Neural cell (in vitro differentiated cells): ENCODE measurements at regions not wholly inside any gene's neighbourhood (a gene's known extent, or its start where the extent isn't known, plus 50 kb on each side); places are given as distances from the start of the nearest gene placed in this dataset.

Source experiments
- H2AFZ ChIP-seq: fragments of 200-600, 300-800 bp; sonication (generic), shearing (Covaris generic); 2 replicates; pipeline ENCODE4 v1.6.0; 2014; ENCODE audit warnings: low read depth, mild to moderate bottlenecking, antibody characterized with exemption, low read length, moderate library complexity
- H3F3A ChIP-seq: fragments of 200-600 bp; shearing (Covaris generic); 2 replicates; pipeline ENCODE4 v1.6.1; 2016; ENCODE audit warnings: mild to moderate bottlenecking, moderate library complexity, mixed read lengths, antibody characterized with exemption, low read length; ENCODE audit not compliant: insufficient read depth, poor library complexity, severe bottlenecking
- H3K27ac ChIP-seq: fragments of 200-600, 300-800 bp; sonication (generic), shearing (Covaris generic); 2 replicates; pipeline ENCODE4 v1.5.1; 2014; ENCODE audit warnings: mild to moderate bottlenecking, low read length, moderate library complexity
- H3K27me3 ChIP-seq: fragments of 300-800, 200-600 bp; sonication (generic), shearing (Covaris generic); 2 replicates; pipeline ENCODE4 v1.6.0; 2014; ENCODE audit warnings: mild to moderate bottlenecking, low read depth, low read length, moderate library complexity; ENCODE audit not compliant: insufficient read depth
- H3K36me3 ChIP-seq: fragments of 300-800, 200-600 bp; sonication (generic), shearing (Covaris generic); 2 replicates; pipeline ENCODE4 v1.5.1; 2014; ENCODE audit warnings: mild to moderate bottlenecking, antibody characterized with exemption, low read length, moderate library complexity; ENCODE audit not compliant: insufficient read depth
- H3K4me2 ChIP-seq: fragments of 300-800, 200-600 bp; sonication (generic), shearing (Covaris generic); 2 replicates; pipeline ENCODE4 v1.6.0; 2014; ENCODE audit warnings: mild to moderate bottlenecking, low read length
- H3K4me3 ChIP-seq: fragments of 300-800, 200-600 bp; sonication (generic), shearing (Covaris generic); 2 replicates; pipeline ENCODE4 v1.5.1; 2014; ENCODE audit warnings: mild to moderate bottlenecking, low read length, moderate library complexity
- H3K79me2 ChIP-seq: fragments of 200-600 bp; shearing (Covaris generic); replicated peaks from 2 replicates; pipeline ENCODE4 v1.6.0; 2014; ENCODE audit warnings: mild to moderate bottlenecking, low read length, moderate library complexity; ENCODE audit not compliant: insufficient read depth
- H3K9ac ChIP-seq: fragments of 300-800, 200-600 bp; sonication (generic), shearing (Covaris generic); 2 replicates; pipeline ENCODE4 v1.6.1; 2016; ENCODE audit warnings: mild to moderate bottlenecking, low read length, mixed read lengths
- H3K9me2 ChIP-seq: fragments of 200-600 bp; shearing (Covaris generic); 2 replicates; pipeline ENCODE4 v1.6.1; 2016; ENCODE audit warnings: mild to moderate bottlenecking, low read length, mixed read lengths; ENCODE audit not compliant: insufficient read depth
- H3K9me3 ChIP-seq: fragments of 200-600, 300-800 bp; sonication (generic), shearing (Covaris generic); 2 replicates; pipeline ENCODE4 v1.6.1; 2016; ENCODE audit warnings: mild to moderate bottlenecking, mixed run types, low read length, moderate library complexity, mixed read lengths
- H4K20me1 ChIP-seq: fragments of 200-600 bp; shearing (Covaris generic); 2 replicates; pipeline ENCODE4 v1.6.1; 2016; ENCODE audit warnings: mild to moderate bottlenecking, mixed run types; ENCODE audit not compliant: insufficient read depth
- CTCF ChIP-seq: fragments of 450-650 bp; IDR thresholded peaks from 2 replicates; pipeline ENCODE4 v1.5.1; 2014; ENCODE audit warnings: antibody characterized with exemption, mild to moderate bottlenecking, moderate library complexity; ENCODE audit not compliant: poor library complexity, severe bottlenecking
- EP300 ChIP-seq: fragments of 450-650 bp; conservative IDR thresholded peaks from 2 replicates; pipeline ENCODE4 v1.6.1; 2014; ENCODE audit warnings: antibody characterized with exemption, mild to moderate bottlenecking, moderate library complexity; ENCODE audit not compliant: poor library complexity, severe bottlenecking
- EZH2 ChIP-seq: fragments of 200-600, 300-800 bp; shearing (Covaris generic), sonication (generic); IDR thresholded peaks from 2 replicates; pipeline ENCODE4 v1.6.1; 2014; ENCODE audit warnings: antibody characterized with exemption, low read length, borderline replicate concordance, mild to moderate bottlenecking; ENCODE audit not compliant: insufficient read depth, poor library complexity, severe bottlenecking
- MXI1 ChIP-seq: fragments of 450-650 bp; conservative IDR thresholded peaks from 2 replicates; pipeline ENCODE4 v1.6.1; 2014; ENCODE audit warnings: antibody characterized with exemption, mild to moderate bottlenecking; ENCODE audit not compliant: poor library complexity, severe bottlenecking
- POLR2AphosphoS5 ChIP-seq: IDR thresholded peaks from 2 replicates; pipeline ENCODE4 v1.6.1; 2012
- RAD21 ChIP-seq: fragments of 450-650 bp; conservative IDR thresholded peaks from 2 replicates; pipeline ENCODE4 v1.6.1; 2014; ENCODE audit warnings: antibody characterized with exemption, mild to moderate bottlenecking, moderate library complexity
- REST ChIP-seq: IDR thresholded peaks from 2 replicates; pipeline ENCODE4 v1.6.1; 2012; ENCODE audit warnings: borderline replicate concordance
- SMC3 ChIP-seq: fragments of 450-650 bp; conservative IDR thresholded peaks from 2 replicates; pipeline ENCODE4 v1.6.1; 2014; ENCODE audit warnings: antibody characterized with exemption, mild to moderate bottlenecking, moderate library complexity; ENCODE audit not compliant: poor library complexity
- TAF1 ChIP-seq: IDR thresholded peaks from 2 replicates; pipeline ENCODE4 v1.6.1; 2012; ENCODE audit warnings: low read depth

GRCh38 chr4:11160288-11160687, 268.4 kb downstream of the HS3ST1 start:
- no peaks in the 10 kb centered on the region for H3K79me2 ChIP-seq
- H3K4me3 ChIP-seq = no peak overlapping the region
- H3K4me2 ChIP-seq = no peak overlapping the region
- no peaks in the 10 kb centered on the region for H4K20me1 ChIP-seq
- no peak overlapping the region for H2AFZ ChIP-seq
- no peaks in the 10 kb centered on the region for H3F3A ChIP-seq
- no peak overlapping the region for H3K27ac ChIP-seq
- H3K36me3 ChIP-seq = no peaks in the 10 kb centered on the region
- no peaks in the 10 kb centered on the region for H3K27me3 ChIP-seq
- H3K9ac ChIP-seq = no peak overlapping the region
- no peaks in the 10 kb centered on the region for H3K9me3 ChIP-seq
- no peaks in the 10 kb centered on the region for H3K9me2 ChIP-seq
- no peak for TF ChIP-seq CTCF
- TF ChIP-seq REST = no peak
- TF ChIP-seq TAF1 = no peak
- TF ChIP-seq MXI1 = no peak
- TF ChIP-seq EZH2 = no peak
- no peak for TF ChIP-seq RAD21
- TF ChIP-seq SMC3 = no peak
- TF ChIP-seq POLR2AphosphoS5 = no peak
- TF ChIP-seq EP300 = no peak

- Histone ChIP-seq H2AFZ (no peak overlapping the region), H3K9me3 (no peaks in the 10 kb centered on the region), H3F3A (no peaks in the 10 kb centered on the region), H3K9me2 (no peaks in the 10 kb centered on the region), H3K27ac (no peak overlapping the region), H3K4me2 (no peak overlapping the region), H3K27me3 (no peaks in the 10 kb centered on the region), H3K9ac (no peak overlapping the region), H3K4me3 (no peak overlapping the region), H4K20me1 (no peaks in the 10 kb centered on the region), H3K79me2 (no peaks in the 10 kb centered on the region), H3K36me3 (no peaks in the 10 kb centered on the region)
- TF ChIP-seq SMC3 (no peak), EP300 (no peak), MXI1 (no peak), RAD21 (no peak), TAF1 (no peak), CTCF (no peak), POLR2AphosphoS5 (no peak), REST (no peak), EZH2 (no peak)
These were observed 269.7 kb downstream of the HS3ST1 start for GRCh38 chr4:11158971-11159370.
